ENCODE measurements at regions not wholly inside any gene's neighbourhood (a gene's known extent, or its start where the extent isn't known, plus 50 kb on each side); places are given as distances from the start of the nearest gene placed in this dataset.

- DNase-seq, result no peak
These were observed 330.7 kb downstream of the COL12A1 start for GRCh38 chr6:74875193-74875592.

DNA sequence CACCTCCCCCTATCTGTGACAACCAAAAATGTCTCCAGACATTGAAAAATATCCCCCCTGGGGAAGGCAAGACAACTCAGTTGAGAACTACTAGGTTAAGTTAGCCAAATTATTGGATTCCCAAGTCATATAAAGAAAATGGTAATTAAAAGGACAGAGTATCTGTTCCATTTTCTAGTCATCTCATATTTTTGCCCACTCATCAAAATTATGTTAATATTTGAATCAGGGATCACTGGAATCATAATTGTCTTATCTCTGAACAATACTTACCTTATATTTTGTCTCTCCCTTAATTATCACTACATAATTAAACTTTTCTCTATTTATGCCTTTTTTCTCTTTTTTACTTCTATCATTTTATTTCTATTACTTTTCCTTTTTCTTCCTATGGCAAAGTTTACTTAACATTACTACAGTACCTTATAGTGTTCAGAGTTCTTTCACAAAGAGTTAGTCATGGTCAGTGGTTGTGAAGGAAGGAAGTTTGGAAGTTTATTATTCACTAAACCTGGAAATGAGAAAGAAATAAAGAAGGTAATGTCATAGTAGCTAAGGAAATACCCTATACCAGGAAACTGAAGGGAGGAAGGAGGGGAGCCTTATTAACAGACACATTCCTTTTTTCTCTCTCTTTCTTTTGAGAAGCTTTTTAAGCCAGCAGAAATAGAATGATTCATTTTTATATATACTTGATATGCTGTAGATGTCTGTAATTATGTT is 332.9 kb downstream of the COL12A1 start:
- no peak for DNase-seq

DNA sequence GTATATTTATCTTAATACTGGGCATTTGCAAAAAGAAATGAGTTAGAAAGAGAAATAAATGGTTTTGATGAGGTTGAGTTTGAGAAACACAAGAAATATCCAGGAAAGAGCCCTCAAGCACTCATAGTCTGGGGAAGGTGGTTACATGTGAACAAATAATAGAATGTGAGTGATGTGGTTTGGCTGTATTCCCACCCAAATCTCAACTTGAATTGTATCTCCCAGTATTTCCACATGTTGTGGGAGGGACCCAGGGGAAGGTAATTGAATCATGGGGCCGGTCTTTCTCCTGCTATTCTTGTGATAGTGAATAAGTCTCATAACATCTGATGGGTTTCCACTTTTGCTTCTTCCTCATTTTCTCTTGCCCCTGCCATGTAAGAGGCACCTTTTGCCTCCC is 334.1 kb downstream of the COL12A1 start:
- no peak for DNase-seq

DNA sequence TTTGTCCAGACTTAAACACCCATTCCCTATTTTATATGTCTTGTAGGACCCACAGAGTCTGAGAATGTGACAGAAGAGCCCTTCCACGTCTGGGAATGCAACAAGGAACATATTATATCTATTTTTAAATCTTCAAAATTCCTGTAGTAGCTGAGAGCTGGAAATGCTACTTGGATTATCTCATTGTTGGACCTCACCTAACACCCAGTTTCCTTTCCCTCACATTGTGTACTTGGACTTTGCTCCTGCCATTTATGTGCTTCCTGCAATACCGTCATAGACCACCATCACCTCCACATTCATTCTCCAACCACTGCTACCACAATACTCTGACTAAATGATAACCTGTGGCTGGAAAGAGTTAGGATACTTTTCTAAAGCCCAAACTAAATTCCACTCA is 335.4 kb downstream of the COL12A1 start:
- no peak for DNase-seq

DNA sequence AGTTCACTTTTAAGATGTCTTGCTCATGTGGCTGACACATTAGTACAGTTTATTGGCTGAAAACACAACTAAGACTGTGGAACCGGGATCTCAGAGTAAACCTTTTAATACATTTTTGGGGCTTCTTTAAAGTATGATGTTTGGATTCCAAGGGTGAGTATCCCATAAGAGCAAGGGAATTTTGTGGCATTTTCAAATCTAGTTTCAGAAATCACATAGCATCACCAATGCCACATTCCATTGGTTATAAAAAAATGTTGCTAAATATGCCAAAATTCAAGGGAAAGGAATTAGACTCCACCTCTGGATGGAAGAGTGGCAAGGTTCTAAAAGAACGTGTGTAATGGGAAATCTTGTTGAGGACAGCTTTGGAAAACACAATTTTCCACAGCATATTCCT is 338.6 kb downstream of the COL12A1 start:
- DNase-seq, result no peak

DNA sequence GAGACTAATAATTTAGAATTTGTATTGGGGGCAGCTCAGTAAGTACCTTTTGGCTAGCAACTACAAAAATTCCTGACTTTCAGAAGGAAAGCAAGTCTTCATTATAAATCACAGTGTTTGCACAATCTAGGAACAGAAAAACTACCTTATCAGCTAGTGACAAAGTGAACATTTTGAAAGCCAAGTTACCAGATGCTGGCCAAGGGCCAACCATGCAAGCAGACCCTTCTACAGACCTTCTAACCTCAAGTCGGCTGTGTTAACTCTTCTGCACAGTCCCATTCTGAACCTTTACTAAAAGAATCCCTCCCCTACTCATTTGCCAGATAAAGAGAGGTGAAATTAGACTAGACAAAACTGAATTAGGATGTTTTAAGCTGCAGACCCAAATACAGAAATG is 341.9 kb downstream of the COL12A1 start:
- no peak for DNase-seq

GRCh38 chr6:74860456-74860855 is 345.4 kb downstream of the COL12A1 start:
- no peak for DNase-seq

- DNase-seq, result no peak
These were observed 348.7 kb downstream of the COL12A1 start for GRCh38 chr6:74857157-74857556.

GRCh38 chr6:74853991-74854390 is 351.9 kb downstream of the COL12A1 start:
- no peak for DNase-seq

GRCh38 chr6:74851596-74851995 is 354.3 kb downstream of the COL12A1 start:
- DNase-seq, result no peak

GRCh38 chr6:74840953-74841352 is 364.9 kb downstream of the COL12A1 start:
- DNase-seq, result no peak

GRCh38 chr6:74834967-74835366 is 370.9 kb downstream of the COL12A1 start:
- DNase-seq, result no peak

GRCh38 chr6:74826263-74826662 is 379.6 kb downstream of the COL12A1 start:
- no peak for DNase-seq

GRCh38 chr6:74814440-74814839 is 391.4 kb downstream of the COL12A1 start:
- no peak for DNase-seq

GRCh38 chr6:74807674-74808073 is 398.2 kb downstream of the COL12A1 start:
- no peak for DNase-seq

DNA sequence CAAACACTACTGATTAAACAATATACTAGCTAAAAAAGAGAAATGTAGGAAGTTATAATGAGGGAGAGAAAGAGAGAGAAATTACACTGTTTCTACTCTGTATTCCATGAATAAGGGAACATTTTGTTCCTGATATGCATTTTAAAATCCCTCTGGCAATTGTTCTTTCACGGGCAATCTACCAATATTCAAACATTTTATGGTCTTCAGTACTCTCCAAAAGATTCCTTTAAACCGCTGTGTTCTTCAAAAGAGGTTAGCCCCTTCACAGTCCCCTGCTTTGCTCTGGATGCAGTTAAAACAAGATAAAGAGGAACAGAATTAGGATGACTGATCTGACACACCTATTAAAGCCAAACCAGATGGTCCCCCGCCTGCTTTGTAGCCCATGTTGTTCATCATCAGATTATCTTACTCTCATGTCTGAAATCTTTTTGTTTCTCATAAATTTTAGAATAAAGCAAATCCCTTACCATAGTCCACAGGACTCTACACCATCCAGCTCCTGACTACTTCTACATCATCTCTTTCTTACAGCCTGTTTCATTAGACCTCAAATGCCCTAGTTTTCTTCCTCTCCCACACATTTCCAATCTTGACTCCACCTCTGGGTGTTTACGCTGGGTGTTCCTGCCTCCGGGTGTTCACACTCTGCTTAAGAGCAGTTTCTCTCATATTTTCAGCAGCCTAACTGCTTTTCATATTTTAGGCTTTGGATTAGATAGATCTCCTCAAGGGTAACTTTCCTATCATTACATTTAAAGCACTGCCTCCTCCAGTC is 399.7 kb downstream of the COL12A1 start:
- DNase-seq, result no peak

GRCh38 chr6:74798302-74798701 is 407.6 kb downstream of the COL12A1 start:
- DNase-seq, result no peak

GRCh38 chr6:74785236-74785635 is 420.6 kb downstream of the COL12A1 start:
- DNase-seq, result no peak

- no peak for DNase-seq
These were observed 423.5 kb downstream of the COL12A1 start for GRCh38 chr6:74782346-74782745.

DNA sequence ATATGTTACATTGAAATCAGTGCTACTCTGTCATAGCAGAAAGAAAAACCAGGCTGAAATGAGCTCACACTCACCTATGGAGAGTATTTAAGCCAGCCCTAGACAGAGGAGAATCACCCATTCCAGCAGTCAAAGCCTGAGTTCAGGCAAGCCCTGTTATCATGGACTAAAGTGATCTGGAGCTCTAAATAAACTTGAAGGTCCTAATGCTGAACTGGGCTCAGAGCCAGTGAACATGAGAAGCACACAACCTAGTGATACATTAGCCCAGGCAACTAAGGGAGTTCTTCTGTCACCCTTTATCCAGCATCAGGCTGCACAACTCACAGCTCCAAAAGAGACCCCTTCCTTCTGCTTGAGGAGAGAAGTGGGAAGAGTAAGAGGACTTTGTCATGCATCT is 425.0 kb downstream of the COL12A1 start:
- DNase-seq, result no peak

- DNase-seq, result no peak
These were observed 437.1 kb downstream of the COL12A1 start for GRCh38 chr6:74768738-74769137.

- no peak for DNase-seq
These were observed 437.7 kb downstream of the COL12A1 start for GRCh38 chr6:74768120-74768519.

DNA sequence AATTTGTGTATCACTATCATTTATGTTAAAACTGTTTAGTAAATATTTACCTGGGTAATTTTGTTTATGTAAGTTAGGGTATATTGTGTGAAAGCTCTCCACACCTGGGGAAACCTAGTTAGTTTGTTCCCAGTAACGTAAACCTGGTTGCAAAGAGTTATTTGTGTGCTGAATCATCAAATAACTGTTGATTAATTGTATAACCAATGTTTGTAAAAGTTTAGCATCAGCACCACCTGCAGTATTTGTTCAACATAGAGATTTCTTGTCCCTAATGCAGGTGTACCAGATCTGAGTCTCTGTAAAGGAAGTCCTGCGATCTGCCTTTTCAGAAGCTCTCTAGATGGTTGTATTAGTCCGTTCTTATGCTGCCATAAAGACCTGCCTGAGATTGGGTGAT is 440.4 kb downstream of the COL12A1 start:
- no peak for DNase-seq

DNA sequence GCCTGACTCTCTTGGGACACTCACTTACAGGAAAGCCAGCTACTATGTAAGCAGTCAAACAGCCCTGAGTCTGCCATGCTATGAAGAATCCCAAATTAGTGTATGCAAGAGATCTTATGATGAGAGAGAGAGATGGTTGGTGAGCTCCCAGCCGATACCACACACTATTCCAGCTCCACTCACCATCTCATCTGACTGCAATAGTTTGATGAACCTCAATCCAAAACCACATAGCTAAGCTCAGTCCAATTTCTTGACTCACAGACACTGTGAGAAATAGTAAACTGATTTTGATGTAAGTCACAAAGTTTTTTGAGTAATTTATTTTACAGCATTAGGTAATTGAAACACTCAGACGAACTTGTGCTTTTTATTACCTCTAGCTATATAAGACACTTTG is 441.4 kb downstream of the COL12A1 start:
- no peak for DNase-seq

DNA sequence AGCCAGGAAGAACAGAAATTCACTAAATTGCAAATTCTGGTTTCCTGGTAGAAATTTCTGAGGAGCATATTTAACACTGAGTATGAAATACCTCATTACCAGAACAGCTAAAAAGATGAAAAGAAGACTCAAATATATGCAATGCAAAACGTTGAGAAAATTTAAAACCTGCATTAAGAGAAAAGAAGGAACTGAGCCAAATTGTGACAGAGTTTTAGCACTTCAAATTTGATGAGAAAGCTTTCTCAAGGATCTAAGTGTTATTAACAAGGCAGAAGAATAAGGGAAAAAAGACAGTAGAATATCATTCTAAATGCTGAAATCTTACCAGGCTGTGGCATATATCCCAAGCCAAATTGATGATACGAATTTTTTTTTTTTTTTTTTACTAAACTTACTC is 443.0 kb downstream of the COL12A1 start:
- no peak for DNase-seq
